Esophagus squamous epithelium (tissue), 4 donors: ENCODE measurements at regions not wholly inside any gene's neighbourhood (a gene's known extent, or its start where the extent isn't known, plus 50 kb on each side); places are given as distances from the start of the nearest gene placed in this dataset.

Experiments used
- CTCF ChIP-seq, 6 experiments: fragments of 450-650 bp in 4 of 6; fragments of 200-600 bp in 2 of 6; sonication (generic) in 2 of 6; IDR thresholded peaks; one replicate each; pipeline ENCODE4 v1.5.1; 2016 to 2019; ENCODE audit warnings: antibody characterized with exemption in 6 of 6, mild to moderate bottlenecking in 4 of 6, moderate library complexity in 4 of 6
- POLR2A ChIP-seq, 4 donors: fragments of 450-650 bp; IDR thresholded peaks; one replicate each; pipeline ENCODE4 v1.6.1; 2017; ENCODE audit warnings: antibody characterized with exemption in 4 of 4, mild to moderate bottlenecking in 4 of 4, moderate library complexity in 3 of 4

- TF ChIP-seq CTCF (IDR thresholded peaks at IDR 0.05) (no peak), POLR2A (IDR thresholded peaks at IDR 0.05) (no peak)
Measured at GRCh38 chr5:20660588-20660987, 672.6 kb upstream of the CDH18 start.
